Immature natural killer cell (primary cell): ENCODE measurements at regions not wholly inside any gene's neighbourhood (a gene's known extent, or its start where the extent isn't known, plus 50 kb on each side); places are given as distances from the start of the nearest gene placed in this dataset.

ENCODE experiments used
- DNase-seq, 3 donors: peaks; one replicate each; pipeline ENCODE4 v3.0.0; 2022; ENCODE audit warnings: mixed read lengths in 1 of 3
- H3K27ac Mint-ChIP-seq, 6 donors: one replicate each; pipeline ENCODE4 v1.8.0; 2020; ENCODE audit warnings: mixed read lengths in 6 of 6, mild to moderate bottlenecking in 5 of 6, inconsistent platforms in 4 of 6, moderate library complexity in 3 of 6
- H3K27me3 Mint-ChIP-seq, 3 donors: one replicate each; pipeline ENCODE4 v1.8.0; 2020 to 2021; ENCODE audit warnings: low read depth in 3 of 3, mild to moderate bottlenecking in 3 of 3, mixed read lengths in 3 of 3, moderate library complexity in 3 of 3, inconsistent platforms in 1 of 3
- H3K36me3 Mint-ChIP-seq, 3 donors: one replicate each; pipeline ENCODE4 v1.8.0; 2020; ENCODE audit warnings: mixed read lengths in 3 of 3, inconsistent platforms in 2 of 3, mild to moderate bottlenecking in 2 of 3
- H3K4me1 Mint-ChIP-seq, 2 donors: one replicate each; pipeline ENCODE4 v1.8.0; 2020; ENCODE audit warnings: inconsistent platforms in 2 of 2, mild to moderate bottlenecking in 2 of 2, mixed read lengths in 2 of 2, moderate library complexity in 1 of 2
- H3K4me3 Mint-ChIP-seq, 5 donors: one replicate each; pipeline ENCODE4 v1.8.0; 2020; ENCODE audit warnings: mild to moderate bottlenecking in 5 of 5, mixed read lengths in 5 of 5, inconsistent platforms in 3 of 5, moderate library complexity in 3 of 5
- H3K9me3 Mint-ChIP-seq, 6 donors: one replicate each; pipeline ENCODE4 v1.8.0; 2020; ENCODE audit warnings: mild to moderate bottlenecking in 6 of 6, mixed read lengths in 6 of 6, inconsistent platforms in 4 of 6, moderate library complexity in 3 of 6

DNA sequence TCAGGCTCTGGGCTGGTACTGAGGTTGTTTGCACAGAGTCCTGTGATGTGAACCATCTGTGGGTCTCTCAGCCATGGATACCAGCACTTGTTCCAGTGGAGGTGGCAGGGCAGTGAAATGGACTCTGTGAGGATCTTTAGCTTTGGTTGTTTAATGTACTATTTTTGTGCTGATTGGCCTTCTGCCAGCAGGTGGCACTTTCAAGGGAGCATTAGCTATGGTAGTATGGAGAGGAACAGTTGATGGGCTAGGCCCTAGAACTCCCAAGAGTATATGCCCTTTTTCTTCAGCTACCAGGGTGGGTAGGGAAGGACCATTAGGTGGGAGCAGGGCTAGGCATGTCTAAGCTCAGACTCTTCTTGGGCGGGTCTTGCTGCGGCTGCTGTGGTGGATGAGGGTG lies 257.0 kb upstream of the GYPC start:
- peaks cover 0 to 4% (median 2%) of the 10 kb centered on the region in 3 donors for H3K27me3 Mint-ChIP-seq
- no peaks in the 10 kb centered on the region for H3K36me3 Mint-ChIP-seq
- no peaks in the 10 kb centered on the region for H3K9me3 Mint-ChIP-seq
- H3K4me3 Mint-ChIP-seq: no peak overlapping the region
- H3K27ac Mint-ChIP-seq: no peak overlapping the region
- peak in 2 of 3 donors; percentile 1 to 7 for DNase-seq
- no peaks in the 10 kb centered on the region for H3K4me1 Mint-ChIP-seq

DNA sequence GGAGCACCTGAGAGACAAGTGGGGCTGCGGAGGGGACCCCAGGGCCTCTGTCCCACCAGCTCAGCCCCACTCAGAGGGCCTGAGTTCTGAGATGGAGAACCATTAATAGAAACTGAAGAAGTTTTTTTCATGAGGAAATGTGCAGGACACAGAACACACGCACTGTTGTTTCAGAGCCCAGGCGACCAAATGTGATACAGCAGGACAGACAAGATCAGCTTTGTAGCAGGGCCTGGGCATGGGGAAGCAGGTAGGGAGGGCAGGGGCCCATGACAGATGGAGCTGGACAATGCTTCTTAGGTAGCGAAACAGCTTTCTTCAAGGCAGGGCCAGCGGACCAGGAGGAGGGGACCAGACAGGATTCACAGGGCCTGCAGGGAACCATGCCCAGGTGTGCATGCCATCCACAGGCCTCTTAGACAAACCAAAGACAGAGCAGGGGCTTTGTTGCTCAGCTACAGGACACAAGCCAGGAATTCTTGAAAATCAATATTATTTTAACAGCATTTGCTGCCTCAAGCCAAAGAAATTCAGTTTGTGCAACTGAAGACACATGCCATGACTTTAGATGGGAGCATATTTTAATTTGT lies 252.8 kb upstream of the GYPC start:
- H3K9me3 Mint-ChIP-seq: no peaks in the 10 kb centered on the region
- peaks cover 0 to 7% (median 0%) of the 10 kb centered on the region in 3 donors for H3K27me3 Mint-ChIP-seq
- no peaks in the 10 kb centered on the region for H3K4me1 Mint-ChIP-seq
- DNase-seq: no peak
- no peak overlapping the region for H3K27ac Mint-ChIP-seq
- no peak overlapping the region for H3K4me3 Mint-ChIP-seq
- H3K36me3 Mint-ChIP-seq: no peaks in the 10 kb centered on the region

DNA sequence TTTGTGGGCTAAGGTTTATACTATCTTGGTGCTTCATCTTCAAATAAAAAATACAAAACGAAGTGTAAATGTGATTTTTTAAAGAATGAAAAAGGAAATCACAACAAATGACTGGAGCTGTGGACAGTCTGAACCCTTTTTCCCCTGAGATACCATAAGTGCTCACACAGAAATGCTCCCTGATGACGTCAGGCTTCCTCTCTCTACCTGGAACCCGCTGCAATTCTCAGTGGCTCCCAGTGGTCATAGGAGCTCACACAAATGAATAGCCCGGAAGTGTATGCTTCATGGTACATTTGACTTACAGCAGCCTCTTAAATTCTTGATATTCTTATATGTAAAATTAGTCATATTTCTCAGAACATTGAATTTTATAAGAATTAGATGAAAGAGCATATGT lies 249.7 kb upstream of the GYPC start:
- H3K27ac Mint-ChIP-seq: no peak overlapping the region
- no peak for DNase-seq
- H3K4me1 Mint-ChIP-seq: no peaks in the 10 kb centered on the region
- no peaks in the 10 kb centered on the region for H3K9me3 Mint-ChIP-seq
- H3K27me3 Mint-ChIP-seq: peaks cover 0 to 7% (median 0%) of the 10 kb centered on the region in 3 donors
- H3K36me3 Mint-ChIP-seq: no peaks in the 10 kb centered on the region
- H3K4me3 Mint-ChIP-seq: no peak overlapping the region

- Mint-ChIP-seq H3K4me3 (no peak overlapping the region), H3K27ac (no peak overlapping the region), H3K27me3 (peaks cover 0 to 5% (median 0%) of the 10 kb centered on the region in 3 donors), H3K4me1 (no peaks in the 10 kb centered on the region), H3K9me3 (peaks cover 0 to 1% (median 0%) of the 10 kb centered on the region in 6 donors), H3K36me3 (no peaks in the 10 kb centered on the region)
- no peak for DNase-seq
Measured at GRCh38 chr2:126408671-126409070, 247.3 kb upstream of the GYPC start.

GRCh38 chr2:126409850-126410249 lies 246.1 kb upstream of the GYPC start:
- peaks cover 0 to 5% (median under 1%) of the 10 kb centered on the region in 6 donors for H3K9me3 Mint-ChIP-seq
- H3K4me3 Mint-ChIP-seq: no peak overlapping the region
- H3K4me1 Mint-ChIP-seq: no peaks in the 10 kb centered on the region
- H3K27ac Mint-ChIP-seq: no peak overlapping the region
- H3K36me3 Mint-ChIP-seq: no peaks in the 10 kb centered on the region
- no peak for DNase-seq
- peaks cover 0 to 8% (median 2%) of the 10 kb centered on the region in 3 donors for H3K27me3 Mint-ChIP-seq

DNA sequence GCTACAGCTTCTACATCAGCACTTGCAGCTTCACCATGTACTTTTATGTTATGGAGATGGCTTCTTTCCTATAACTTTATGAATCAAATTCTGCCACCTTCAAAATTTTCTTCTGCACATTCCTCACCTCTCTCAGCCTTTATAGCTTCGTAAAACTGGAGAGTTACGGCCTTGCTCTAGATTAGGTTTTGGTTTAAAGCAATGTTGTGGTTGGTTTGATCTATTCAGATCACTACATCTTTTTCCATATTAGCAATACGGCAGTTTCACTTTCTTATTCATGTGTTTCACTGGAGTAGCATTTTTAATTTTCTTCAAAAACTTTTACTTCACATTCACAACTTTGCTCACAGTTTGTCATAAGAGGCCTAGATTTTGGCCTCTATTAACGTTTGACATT lies 242.9 kb upstream of the GYPC start:
- Mint-ChIP-seq H3K27ac (no peak overlapping the region), H3K9me3 (peaks cover 1 to 9% (median 4%) of the 10 kb centered on the region in 6 donors), H3K4me3 (no peak overlapping the region), H3K36me3 (no peaks in the 10 kb centered on the region), H3K27me3 (peaks cover 0 to 4% (median 2%) of the 10 kb centered on the region in 3 donors), H3K4me1 (no peaks in the 10 kb centered on the region)
- no peak for DNase-seq

DNA sequence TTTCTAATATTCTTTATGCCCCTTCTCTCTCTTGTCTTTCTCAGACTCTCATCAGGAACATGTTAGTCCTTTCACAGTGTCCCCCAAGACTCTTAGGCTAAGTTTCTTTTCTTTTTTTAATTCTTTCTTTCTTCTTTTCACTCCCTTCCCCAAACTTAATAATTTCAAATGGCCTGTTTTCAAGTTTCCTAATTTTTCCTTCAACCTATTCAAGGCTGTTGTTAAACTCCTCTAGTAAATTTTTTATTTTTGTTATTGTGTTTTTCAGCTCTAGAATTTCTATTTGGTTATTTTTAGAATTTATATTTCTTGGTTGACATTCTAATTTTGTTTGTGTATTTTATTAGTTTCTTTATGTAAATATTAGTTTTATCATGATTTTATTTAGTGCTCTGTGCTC lies 236.6 kb upstream of the GYPC start:
- Mint-ChIP-seq H3K27me3 (peaks cover 0 to 6% (median under 1%) of the 10 kb centered on the region in 3 donors), H3K4me1 (no peaks in the 10 kb centered on the region), H3K9me3 (peaks cover 11 to 34% (median 16%) of the 10 kb centered on the region in 6 donors), H3K27ac (no peak overlapping the region), H3K4me3 (no peak overlapping the region), H3K36me3 (no peaks in the 10 kb centered on the region)
- DNase-seq: no peak

DNA sequence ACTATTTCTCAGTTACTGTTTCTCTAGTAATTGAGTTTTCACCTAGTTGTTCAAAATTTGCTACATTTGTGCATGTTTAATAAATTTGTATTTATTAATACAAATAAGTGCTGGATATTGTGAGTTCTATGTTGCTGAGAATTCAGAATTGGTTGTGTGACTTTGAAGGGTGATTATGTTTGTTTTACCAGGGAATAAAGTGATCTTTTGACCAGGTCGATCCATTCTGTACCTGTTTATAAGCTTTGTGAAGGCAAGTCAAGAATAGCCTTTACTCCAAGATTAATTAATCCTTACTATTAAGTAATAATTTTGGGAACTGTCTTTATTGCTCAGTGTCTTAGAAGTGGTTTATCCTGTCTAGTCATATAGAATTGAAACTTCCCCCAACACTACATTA lies 230.0 kb upstream of the GYPC start:
- no peaks in the 10 kb centered on the region for H3K4me1 Mint-ChIP-seq
- H3K27me3 Mint-ChIP-seq: peaks cover 0 to 6% (median 2%) of the 10 kb centered on the region in 3 donors
- DNase-seq: no peak
- H3K27ac Mint-ChIP-seq: no peak overlapping the region
- no peaks in the 10 kb centered on the region for H3K36me3 Mint-ChIP-seq
- H3K9me3 Mint-ChIP-seq: peaks cover 0 to 5% (median 4%) of the 10 kb centered on the region in 6 donors
- H3K4me3 Mint-ChIP-seq: no peak overlapping the region

- Mint-ChIP-seq H3K27ac (no peak overlapping the region), H3K27me3 (peaks cover 0 to 5% (median 3%) of the 10 kb centered on the region in 3 donors), H3K4me1 (no peaks in the 10 kb centered on the region)
Measured at GRCh38 chr2:126429103-126429502, 226.9 kb upstream of the GYPC start.

GRCh38 chr2:126431136-126431535 lies 224.8 kb upstream of the GYPC start:
- Mint-ChIP-seq H3K27me3 (peaks cover 1 to 5% (median 2%) of the 10 kb centered on the region in 3 donors), H3K4me1 (no peaks in the 10 kb centered on the region), H3K27ac (no peak overlapping the region), H3K36me3 (no peaks in the 10 kb centered on the region), H3K4me3 (no peak overlapping the region), H3K9me3 (peaks cover 0 to 1% (median 0%) of the 10 kb centered on the region in 6 donors)
- no peak for DNase-seq

More at GRCh38 chr2:126429103-126429502, 226.9 kb upstream of the GYPC start:
- no peaks in the 10 kb centered on the region for H3K36me3 Mint-ChIP-seq
- DNase-seq: no peak
- H3K9me3 Mint-ChIP-seq: peaks cover 0 to 2% (median 0%) of the 10 kb centered on the region in 6 donors
- H3K4me3 Mint-ChIP-seq: no peak overlapping the region

- H3K27ac Mint-ChIP-seq: no peak overlapping the region
- H3K36me3 Mint-ChIP-seq: no peaks in the 10 kb centered on the region
- H3K4me3 Mint-ChIP-seq: no peak overlapping the region
- no peak for DNase-seq
- H3K4me1 Mint-ChIP-seq: no peaks in the 10 kb centered on the region
- peaks cover 5 to 8% (median 6%) of the 10 kb centered on the region in 3 donors for H3K27me3 Mint-ChIP-seq
- peaks cover 0 to 1% (median 0%) of the 10 kb centered on the region in 6 donors for H3K9me3 Mint-ChIP-seq
Measured at GRCh38 chr2:126436411-126436810, 219.5 kb upstream of the GYPC start.

GRCh38 chr2:126437016-126437415 lies 218.9 kb upstream of the GYPC start:
- Mint-ChIP-seq H3K27me3 (peaks cover 3 to 8% (median 6%) of the 10 kb centered on the region in 3 donors), H3K4me1 (no peaks in the 10 kb centered on the region), H3K36me3 (no peaks in the 10 kb centered on the region), H3K9me3 (peaks cover 0 to 1% (median 0%) of the 10 kb centered on the region in 6 donors), H3K27ac (no peak overlapping the region), H3K4me3 (no peak overlapping the region)
- no peak for DNase-seq

GRCh38 chr2:126444512-126444911 lies 211.4 kb upstream of the GYPC start:
- H3K36me3 Mint-ChIP-seq: no peaks in the 10 kb centered on the region
- no peak overlapping the region for H3K27ac Mint-ChIP-seq
- no peaks in the 10 kb centered on the region for H3K4me1 Mint-ChIP-seq
- no peak overlapping the region for H3K4me3 Mint-ChIP-seq
- no peak for DNase-seq
- peaks cover 0 to 9% (median 5%) of the 10 kb centered on the region in 3 donors for H3K27me3 Mint-ChIP-seq
- H3K9me3 Mint-ChIP-seq: peaks cover 0 to 4% (median 0%) of the 10 kb centered on the region in 6 donors

DNA sequence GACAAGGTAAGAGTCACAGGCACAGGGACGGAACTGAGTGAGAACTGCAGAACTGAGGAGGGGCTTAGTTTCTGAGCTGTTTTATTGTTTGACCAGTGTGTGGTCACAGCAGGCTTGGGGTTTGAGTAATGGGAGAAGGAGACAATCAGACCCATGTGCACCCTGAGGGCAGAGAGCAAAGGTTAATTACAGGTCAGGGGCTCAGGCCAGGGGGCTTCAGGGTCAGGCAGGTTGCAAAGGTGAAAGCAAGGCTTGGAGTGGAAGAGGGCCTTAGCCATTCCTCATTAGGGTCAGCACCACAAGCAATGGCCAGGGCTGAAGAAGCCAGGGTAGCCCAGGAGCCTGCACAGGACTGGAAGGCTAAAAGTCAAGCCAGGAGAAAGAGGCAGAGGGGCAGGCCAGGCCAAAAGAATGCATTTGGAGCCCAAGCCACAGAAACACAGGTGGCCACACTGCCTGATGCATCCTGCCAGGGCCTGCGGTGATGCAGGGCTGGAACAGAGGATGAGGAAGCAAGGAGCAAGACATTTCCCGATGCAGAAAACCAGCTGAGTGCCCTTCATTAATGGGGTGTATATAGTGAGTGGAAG lies 209.8 kb upstream of the GYPC start:
- Mint-ChIP-seq H3K27ac (no peak overlapping the region), H3K4me3 (no peak overlapping the region), H3K36me3 (no peaks in the 10 kb centered on the region), H3K4me1 (no peaks in the 10 kb centered on the region), H3K27me3 (peaks cover 0 to 5% (median 4%) of the 10 kb centered on the region in 3 donors), H3K9me3 (peaks cover 0 to 4% (median 0%) of the 10 kb centered on the region in 6 donors)
- DNase-seq: no peak
